Activated naive CD4-positive, alpha-beta T cell treated with anti-CD3 and anti-CD28 coated beads, Interleukin-2, amount 10 ng/mL, durations not matched to agents 7 days and 5 days (primary cell): ENCODE measurements at regions not wholly inside any gene's neighbourhood (a gene's known extent, or its start where the extent isn't known, plus 50 kb on each side); places are given as distances from the start of the nearest gene placed in this dataset.
"Not testable (repeated sequence)": the region's sequence is repeated elsewhere in the genome, so short reads cannot be mapped to it uniquely, and the experiment has no call there.

ENCODE experiments used
- CTCF ChIA-PET: fragments of 350-600 bp; sonication (Branson Sonifier 250); formaldehyde crosslinking; loops from one replicate; lab custom pipeline; 2021; ENCODE audit warnings: antibody characterized with exemption; lab: Charles Lee
- DNase-seq: peaks from one replicate; pipeline ENCODE4 v3.0.0-alpha.2; 2020
- H3K27ac Mint-ChIP-seq: one replicate; pipeline ENCODE4 v1.8.0; 2021; ENCODE audit warnings: mild to moderate bottlenecking, moderate library complexity, mixed read lengths
- H3K27me3 Mint-ChIP-seq: one replicate; pipeline ENCODE4 v1.8.0; 2021; ENCODE audit warnings: mild to moderate bottlenecking, mixed read lengths
- H3K36me3 Mint-ChIP-seq: one replicate; pipeline ENCODE4 v1.8.0; 2021; ENCODE audit warnings: mixed read lengths
- H3K4me1 Mint-ChIP-seq: one replicate; pipeline ENCODE4 v1.8.0; 2021; ENCODE audit warnings: mixed read lengths
- H3K4me3 Mint-ChIP-seq: one replicate; pipeline ENCODE4 v1.8.0; 2021; ENCODE audit warnings: mild to moderate bottlenecking, moderate library complexity, mixed read lengths
- H3K9me3 Mint-ChIP-seq: one replicate; pipeline ENCODE4 v1.8.0; 2021; ENCODE audit warnings: mixed read lengths

DNA sequence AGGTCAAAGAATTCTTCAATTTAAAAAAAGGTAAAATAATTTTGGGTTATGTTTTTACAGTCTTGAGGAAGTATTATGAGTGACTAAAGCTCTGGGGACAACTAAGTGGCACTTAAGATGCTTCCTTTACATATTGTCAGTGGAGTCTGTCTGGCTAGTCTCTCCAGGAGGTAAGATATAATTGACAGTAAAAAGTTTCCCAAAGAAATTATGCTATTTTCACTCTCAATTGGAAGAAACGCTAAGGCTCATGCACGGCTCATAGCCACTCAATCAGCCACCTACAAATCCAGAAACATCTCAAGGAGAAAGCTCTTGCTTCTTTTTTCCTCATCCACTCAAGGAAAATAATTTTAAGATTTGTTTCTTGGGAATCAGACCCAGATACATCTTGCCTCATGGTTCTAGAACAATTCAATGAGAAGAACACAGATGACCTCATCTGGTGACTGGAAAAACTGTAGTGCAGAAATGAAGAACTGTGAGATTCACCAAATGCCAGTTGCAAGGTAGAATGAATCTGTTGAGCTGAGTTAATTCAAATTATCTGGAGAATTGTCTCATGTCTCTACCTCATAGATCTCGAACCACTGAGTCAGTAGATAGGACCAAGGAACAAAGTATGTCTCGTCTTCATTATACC is 252.9 kb downstream of the TPBG start:
- Mint-ChIP-seq H3K4me1 (no peaks in the 10 kb centered on the region), H3K36me3 (no peaks in the 10 kb centered on the region), H3K4me3 (no peak overlapping the region)

DNA sequence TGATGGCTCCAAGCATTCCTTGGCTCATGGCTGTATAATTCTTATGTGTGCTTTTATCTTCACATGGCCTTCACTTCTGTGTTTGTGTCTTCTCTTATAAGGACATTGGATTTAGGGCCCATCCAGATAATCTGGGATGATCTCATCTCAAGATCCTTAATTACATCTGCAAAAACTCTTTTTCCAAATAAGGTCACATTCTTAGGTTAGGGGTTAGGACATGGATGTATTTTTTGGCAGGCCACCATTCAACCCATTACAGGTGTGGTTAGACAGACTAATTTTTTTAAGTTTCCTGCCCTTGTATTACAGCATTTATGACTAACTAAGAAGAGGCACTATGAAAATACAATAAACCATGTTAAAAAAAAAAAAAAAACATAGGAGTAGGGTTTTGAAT is 254.0 kb downstream of the TPBG start:
- H3K9me3 Mint-ChIP-seq = peaks cover 12% of the 10 kb centered on the region
- CTCF ChIA-PET = no interaction called here

More for the DNA sequence above, 252.9 kb downstream of the TPBG start:
- no peak for DNase-seq
- CTCF ChIA-PET = no interaction called here
- Mint-ChIP-seq H3K27me3 (no peaks in the 10 kb centered on the region), H3K9me3 (peaks cover 5% of the 10 kb centered on the region), H3K27ac (no peak overlapping the region)

DNA sequence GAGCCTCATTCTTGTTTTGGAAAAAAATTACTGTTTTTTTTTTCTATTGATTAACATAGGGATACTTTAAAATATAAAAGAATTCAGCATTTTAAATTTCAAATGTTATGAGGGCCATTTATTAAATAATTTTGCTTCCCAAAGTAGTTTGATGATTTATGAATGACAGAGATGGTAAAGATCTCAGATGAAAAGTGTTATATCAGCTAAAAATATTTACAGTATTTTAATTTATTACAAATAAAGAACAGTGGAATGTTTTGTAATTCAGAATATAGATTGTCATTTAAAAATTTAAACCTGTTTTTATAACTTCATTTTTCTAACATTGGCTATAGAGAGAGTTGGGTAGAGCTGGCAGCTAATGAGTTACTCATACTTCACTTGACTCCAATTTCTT is 256.0 kb downstream of the TPBG start:
- Mint-ChIP-seq H3K9me3 (peaks cover 14% of the 10 kb centered on the region), H3K27ac (no peak overlapping the region), H3K4me3 (no peak overlapping the region), H3K36me3 (no peaks in the 10 kb centered on the region), H3K4me1 (no peaks in the 10 kb centered on the region), H3K27me3 (no peaks in the 10 kb centered on the region)
- no peak for DNase-seq
- CTCF ChIA-PET = no interaction called here

More for the DNA sequence above, 254.0 kb downstream of the TPBG start:
- no peak overlapping the region for H3K4me3 Mint-ChIP-seq
- no peaks in the 10 kb centered on the region for H3K36me3 Mint-ChIP-seq
- no peak overlapping the region for H3K27ac Mint-ChIP-seq
- H3K27me3 Mint-ChIP-seq = no peaks in the 10 kb centered on the region
- no peak for DNase-seq
- H3K4me1 Mint-ChIP-seq = no peaks in the 10 kb centered on the region

- Mint-ChIP-seq H3K9me3 (peaks cover 14% of the 10 kb centered on the region), H3K27ac (no peak overlapping the region), H3K4me1 (no peaks in the 10 kb centered on the region), H3K4me3 (no peak overlapping the region), H3K36me3 (no peaks in the 10 kb centered on the region), H3K27me3 (no peaks in the 10 kb centered on the region)
- DNase-seq = no peak
- CTCF ChIA-PET = no interaction called here
Measured at GRCh38 chr6:82622461-82622860, 258.8 kb downstream of the TPBG start.

GRCh38 chr6:82624251-82624650 is 260.6 kb downstream of the TPBG start:
- H3K36me3 Mint-ChIP-seq = no peaks in the 10 kb centered on the region
- peaks cover 14% of the 10 kb centered on the region for H3K9me3 Mint-ChIP-seq
- H3K27me3 Mint-ChIP-seq = no peaks in the 10 kb centered on the region
- no peak for DNase-seq
- CTCF ChIA-PET = no interaction called here
- no peak overlapping the region for H3K4me3 Mint-ChIP-seq
- H3K27ac Mint-ChIP-seq = no peak overlapping the region
- H3K4me1 Mint-ChIP-seq = no peaks in the 10 kb centered on the region

GRCh38 chr6:82626946-82627345 is 263.3 kb downstream of the TPBG start:
- H3K36me3 Mint-ChIP-seq, H3K9me3 Mint-ChIP-seq, H3K27ac Mint-ChIP-seq, CTCF ChIA-PET, DNase-seq, H3K4me3 Mint-ChIP-seq, H3K4me1 Mint-ChIP-seq, H3K27me3 Mint-ChIP-seq: not testable (repeated sequence)

- Mint-ChIP-seq H3K4me3 (no peak overlapping the region), H3K36me3 (no peaks in the 10 kb centered on the region), H3K4me1 (no peaks in the 10 kb centered on the region), H3K27me3 (no peaks in the 10 kb centered on the region), H3K9me3 (no peaks in the 10 kb centered on the region), H3K27ac (no peak overlapping the region)
- no peak for DNase-seq
- CTCF ChIA-PET = no interaction called here
Measured at GRCh38 chr6:82629921-82630320, 266.3 kb downstream of the TPBG start.

- no peak for DNase-seq
- Mint-ChIP-seq H3K4me1 (no peaks in the 10 kb centered on the region), H3K4me3 (no peak overlapping the region), H3K27me3 (no peaks in the 10 kb centered on the region), H3K9me3 (no peaks in the 10 kb centered on the region), H3K27ac (no peak overlapping the region), H3K36me3 (no peaks in the 10 kb centered on the region)
- CTCF ChIA-PET = no interaction called here
Measured at GRCh38 chr6:82641677-82642076, 278.1 kb downstream of the TPBG start.

GRCh38 chr6:82645536-82646230 is 282.1 kb downstream of the TPBG start:
- H3K4me3 Mint-ChIP-seq = no peak overlapping the region

GRCh38 chr6:82646231-82646615 is 282.6 kb downstream of the TPBG start:
- Mint-ChIP-seq H3K9me3 (no peaks in the 10 kb centered on the region), H3K4me3 (no peak overlapping the region), H3K36me3 (no peaks in the 10 kb centered on the region), H3K27me3 (no peaks in the 10 kb centered on the region), H3K4me1 (no peaks in the 10 kb centered on the region), H3K27ac (no peak overlapping the region)
- DNase-seq = no peak
- CTCF ChIA-PET = no interaction called here

More at GRCh38 chr6:82645536-82646230, 282.1 kb downstream of the TPBG start:
- no peaks in the 10 kb centered on the region for H3K36me3 Mint-ChIP-seq
- no peaks in the 10 kb centered on the region for H3K9me3 Mint-ChIP-seq
- no peaks in the 10 kb centered on the region for H3K27me3 Mint-ChIP-seq
- H3K27ac Mint-ChIP-seq = no peak overlapping the region
- no peaks in the 10 kb centered on the region for H3K4me1 Mint-ChIP-seq
- CTCF ChIA-PET = no interaction called here
- no peak for DNase-seq

- CTCF ChIA-PET = no interaction called here
- no peaks in the 10 kb centered on the region for H3K27me3 Mint-ChIP-seq
- no peaks in the 10 kb centered on the region for H3K9me3 Mint-ChIP-seq
- no peak for DNase-seq
- H3K4me1 Mint-ChIP-seq = no peaks in the 10 kb centered on the region
- H3K36me3 Mint-ChIP-seq = no peaks in the 10 kb centered on the region
- H3K4me3 Mint-ChIP-seq = no peak overlapping the region
- H3K27ac Mint-ChIP-seq = no peak overlapping the region
Measured at GRCh38 chr6:82651845-82652335, 288.3 kb downstream of the TPBG start.

DNA sequence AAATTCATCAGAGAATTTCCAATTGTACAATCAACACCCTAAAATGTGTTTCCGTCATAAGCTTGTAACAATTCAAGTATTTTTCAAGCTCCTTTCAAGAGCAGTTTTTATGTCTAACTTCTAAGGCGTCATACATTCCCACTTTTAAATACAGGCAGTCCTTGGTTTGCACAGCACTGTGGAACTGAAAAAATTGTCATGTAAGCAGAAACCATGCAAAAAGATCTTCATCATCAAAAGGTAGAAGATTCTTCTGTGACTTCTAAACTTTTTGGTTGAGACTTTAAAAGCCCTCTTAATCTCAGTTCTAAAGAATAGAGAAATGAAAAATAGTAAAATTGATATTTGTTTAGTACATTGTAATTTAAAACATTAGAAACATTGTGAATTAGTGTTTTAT is 315.6 kb downstream of the TPBG start:
- Mint-ChIP-seq H3K27me3 (no peaks in the 10 kb centered on the region), H3K9me3 (peaks cover 3% of the 10 kb centered on the region), H3K4me1 (no peaks in the 10 kb centered on the region), H3K36me3 (no peaks in the 10 kb centered on the region), H3K4me3 (no peak overlapping the region), H3K27ac (no peak overlapping the region)
- CTCF ChIA-PET = no interaction called here
- DNase-seq = no peak

- Mint-ChIP-seq H3K36me3 (no peaks in the 10 kb centered on the region), H3K4me3 (no peak overlapping the region), H3K27me3 (no peaks in the 10 kb centered on the region), H3K4me1 (no peaks in the 10 kb centered on the region), H3K9me3 (peaks cover 3% of the 10 kb centered on the region), H3K27ac (no peak overlapping the region)
- CTCF ChIA-PET = no interaction called here
- no peak for DNase-seq
Measured at GRCh38 chr6:82680192-82680591, 316.6 kb downstream of the TPBG start.

DNA sequence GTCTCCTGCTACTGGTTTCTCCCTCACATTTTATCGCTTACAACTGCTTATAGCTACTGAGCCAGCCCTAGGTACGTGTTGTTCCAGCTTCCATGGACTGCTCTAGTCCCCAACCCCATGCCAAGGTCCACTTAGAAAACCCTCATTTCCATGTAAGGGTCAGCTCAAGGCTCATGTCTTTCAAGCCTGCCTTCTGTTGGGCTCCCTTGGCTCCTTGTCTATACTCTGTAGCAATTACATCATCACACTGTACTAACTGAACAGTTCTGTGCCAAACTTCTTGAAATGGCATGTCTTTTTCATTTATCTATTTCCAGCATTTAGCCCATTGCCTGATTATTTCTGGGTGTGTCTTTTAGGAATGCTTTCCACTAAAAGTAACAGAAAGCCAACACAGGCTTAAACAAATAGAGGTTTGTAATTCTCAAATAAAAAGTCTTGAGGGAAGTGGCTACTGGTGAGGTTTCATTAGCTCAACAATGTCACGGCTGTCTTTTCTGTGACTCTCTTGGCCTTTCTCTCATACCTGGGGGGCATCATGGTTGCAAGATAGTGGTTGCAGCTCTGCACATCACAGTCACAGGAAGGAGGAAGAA is 317.6 kb downstream of the TPBG start:
- H3K4me3 Mint-ChIP-seq = no peak overlapping the region
- CTCF ChIA-PET = no interaction called here
- H3K9me3 Mint-ChIP-seq = peaks cover 3% of the 10 kb centered on the region
- H3K27ac Mint-ChIP-seq = no peak overlapping the region
- H3K4me1 Mint-ChIP-seq = no peaks in the 10 kb centered on the region
- no peak for DNase-seq
- H3K36me3 Mint-ChIP-seq = no peaks in the 10 kb centered on the region
- no peaks in the 10 kb centered on the region for H3K27me3 Mint-ChIP-seq

DNA sequence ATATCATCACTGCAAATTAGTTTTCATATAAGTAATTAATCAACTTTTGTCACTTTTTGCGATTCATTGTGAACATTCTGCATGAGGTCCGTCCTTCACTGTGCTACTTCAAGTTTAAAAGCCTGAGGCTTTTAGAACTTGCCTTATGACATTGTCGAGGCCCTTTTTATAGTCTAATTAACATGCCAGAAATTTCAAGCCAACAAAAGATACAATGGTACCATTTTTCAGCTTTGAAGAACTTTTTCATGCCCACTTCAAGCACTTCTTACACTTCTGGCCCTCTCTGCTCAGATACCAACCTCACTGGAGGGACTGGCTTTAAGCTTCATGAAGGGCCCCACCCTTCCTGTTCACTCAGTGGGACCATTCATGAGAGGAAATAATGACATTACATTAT is 323.1 kb downstream of the TPBG start:
- H3K9me3 Mint-ChIP-seq = no peaks in the 10 kb centered on the region
- DNase-seq = no peak
- H3K4me3 Mint-ChIP-seq = no peak overlapping the region
- no peaks in the 10 kb centered on the region for H3K27me3 Mint-ChIP-seq
- no peaks in the 10 kb centered on the region for H3K36me3 Mint-ChIP-seq
- H3K4me1 Mint-ChIP-seq = no peaks in the 10 kb centered on the region
- CTCF ChIA-PET = no interaction called here
- no peak overlapping the region for H3K27ac Mint-ChIP-seq
